LNCAP (cell line): ENCODE measurements at regions not wholly inside any gene's neighbourhood (a gene's known extent, or its start where the extent isn't known, plus 50 kb on each side); places are given as distances from the start of the nearest gene placed in this dataset.

Experiments used
- TF ChIP-seq, protein P1 (sequence below): fragments of 450-650 bp; IDR thresholded peaks from 2 replicates; pipeline ENCODE4 v1.5.1; 2017; ENCODE audit warnings: mild to moderate bottlenecking

DNA sequence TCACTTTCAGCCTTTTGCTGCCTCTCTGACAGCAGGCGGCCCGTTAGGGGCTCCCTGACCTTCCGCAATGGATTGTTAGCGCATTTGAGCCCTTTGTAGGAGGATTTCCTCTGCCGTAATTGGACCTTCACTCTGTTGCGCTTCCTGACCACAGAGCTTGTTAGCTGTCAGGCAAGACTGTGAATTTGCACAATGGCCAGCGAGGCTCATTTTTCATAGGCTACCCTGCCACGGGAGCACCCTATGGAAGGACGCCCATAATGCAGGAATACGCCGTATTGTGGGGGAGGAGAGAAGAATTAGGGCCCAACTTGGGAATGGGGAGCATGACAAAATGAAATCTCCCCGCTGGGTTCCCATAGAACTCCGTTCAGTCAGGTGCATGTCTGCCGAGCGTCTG is 205.2 kb upstream of the NLRP1 start:
- TF ChIP-seq, protein P1, sequence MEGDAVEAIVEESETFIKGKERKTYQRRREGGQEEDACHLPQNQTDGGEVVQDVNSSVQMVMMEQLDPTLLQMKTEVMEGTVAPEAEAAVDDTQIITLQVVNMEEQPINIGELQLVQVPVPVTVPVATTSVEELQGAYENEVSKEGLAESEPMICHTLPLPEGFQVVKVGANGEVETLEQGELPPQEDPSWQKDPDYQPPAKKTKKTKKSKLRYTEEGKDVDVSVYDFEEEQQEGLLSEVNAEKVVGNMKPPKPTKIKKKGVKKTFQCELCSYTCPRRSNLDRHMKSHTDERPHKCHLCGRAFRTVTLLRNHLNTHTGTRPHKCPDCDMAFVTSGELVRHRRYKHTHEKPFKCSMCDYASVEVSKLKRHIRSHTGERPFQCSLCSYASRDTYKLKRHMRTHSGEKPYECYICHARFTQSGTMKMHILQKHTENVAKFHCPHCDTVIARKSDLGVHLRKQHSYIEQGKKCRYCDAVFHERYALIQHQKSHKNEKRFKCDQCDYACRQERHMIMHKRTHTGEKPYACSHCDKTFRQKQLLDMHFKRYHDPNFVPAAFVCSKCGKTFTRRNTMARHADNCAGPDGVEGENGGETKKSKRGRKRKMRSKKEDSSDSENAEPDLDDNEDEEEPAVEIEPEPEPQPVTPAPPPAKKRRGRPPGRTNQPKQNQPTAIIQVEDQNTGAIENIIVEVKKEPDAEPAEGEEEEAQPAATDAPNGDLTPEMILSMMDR = no peak

DNA sequence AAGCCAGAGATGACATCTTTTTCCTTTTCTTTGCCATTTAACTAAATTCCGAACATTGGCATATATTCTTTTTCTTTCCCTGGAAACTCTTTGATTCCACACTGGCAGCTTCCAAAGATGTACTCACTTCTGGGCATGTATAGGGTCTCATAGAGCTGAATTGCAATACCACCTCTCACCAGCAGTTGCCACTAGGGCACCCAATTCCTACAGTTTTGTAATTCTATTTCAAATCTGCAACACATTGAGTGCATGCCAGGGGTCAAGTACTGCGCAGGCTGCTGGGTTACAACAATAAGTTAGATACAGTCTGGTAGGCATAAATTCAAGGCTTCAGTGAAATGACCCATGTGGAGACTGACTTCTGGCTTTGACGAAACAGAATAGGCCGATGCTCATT is 208.8 kb upstream of the NLRP1 start:
- TF ChIP-seq, protein P1 = no peak

DNA sequence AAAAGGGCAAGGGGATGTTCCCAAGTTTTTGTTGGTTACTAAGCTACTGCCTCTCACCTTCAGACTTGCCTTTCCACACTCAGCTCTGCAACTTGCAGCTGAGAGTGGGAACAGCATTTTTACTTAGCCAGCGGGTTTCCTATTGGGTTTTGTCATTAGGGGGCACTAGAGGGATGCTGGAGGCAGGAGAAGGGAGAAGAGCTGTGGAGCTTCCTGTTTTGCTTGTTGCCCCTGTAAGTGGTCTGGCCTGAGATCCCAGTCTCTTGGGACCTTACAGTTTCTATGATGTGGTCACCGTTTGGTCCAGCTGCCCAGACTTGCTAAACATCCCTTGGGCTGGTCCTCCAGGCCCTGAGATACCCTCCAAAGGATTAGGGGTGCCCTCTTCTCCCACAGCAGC is 209.6 kb upstream of the NLRP1 start:
- TF ChIP-seq, protein P1 = no peak

DNA sequence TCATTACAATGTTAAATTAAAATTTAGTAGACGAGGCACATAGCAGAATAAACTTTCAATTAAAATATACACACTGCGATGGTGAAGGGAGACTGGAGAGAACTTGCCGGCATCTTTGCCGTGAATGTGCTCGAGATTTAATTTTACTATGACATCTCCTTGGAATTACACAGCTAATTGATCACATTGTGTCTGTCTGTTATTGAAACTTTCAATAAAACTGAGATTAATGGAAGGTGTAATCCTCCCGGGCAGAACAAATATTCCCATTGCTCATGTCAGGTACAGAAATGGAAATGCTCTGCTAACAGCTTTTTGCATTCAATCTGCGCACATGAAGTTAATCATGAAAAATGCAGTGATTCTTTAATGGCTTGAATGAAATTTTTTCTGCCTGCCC is 210.1 kb upstream of the NLRP1 start:
- TF ChIP-seq, protein P1 = no peak

DNA sequence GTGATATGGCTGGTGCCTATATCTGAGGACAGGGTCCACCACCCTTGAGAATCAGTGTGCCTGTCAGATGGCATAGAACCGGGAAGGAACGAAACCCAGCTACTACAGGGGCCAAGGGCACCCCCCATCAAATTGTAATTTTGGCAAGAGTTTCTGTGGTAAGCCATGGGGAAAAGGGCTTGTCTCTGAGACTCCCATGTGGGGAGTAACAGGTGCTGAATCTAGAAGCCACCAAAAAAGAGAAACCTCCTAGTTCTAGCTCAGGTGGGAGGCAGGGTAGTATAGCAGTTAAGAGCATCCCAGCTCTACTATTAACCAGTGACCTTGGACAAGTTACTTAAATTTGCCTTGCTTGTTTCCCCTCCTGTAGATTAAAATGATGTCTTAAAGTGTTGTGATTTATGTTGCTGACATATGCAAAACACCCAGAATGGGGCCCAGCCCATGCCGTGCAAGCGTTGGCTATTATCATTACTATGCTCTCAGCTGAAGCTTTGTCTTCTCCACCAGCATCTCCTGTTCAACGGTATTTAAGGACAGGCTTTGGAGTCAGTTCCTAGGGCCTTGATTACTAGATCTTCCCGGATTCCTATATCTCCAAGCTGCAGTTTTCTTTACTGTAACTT is 210.7 kb upstream of the NLRP1 start:
- TF ChIP-seq, protein P1 = no peak

DNA sequence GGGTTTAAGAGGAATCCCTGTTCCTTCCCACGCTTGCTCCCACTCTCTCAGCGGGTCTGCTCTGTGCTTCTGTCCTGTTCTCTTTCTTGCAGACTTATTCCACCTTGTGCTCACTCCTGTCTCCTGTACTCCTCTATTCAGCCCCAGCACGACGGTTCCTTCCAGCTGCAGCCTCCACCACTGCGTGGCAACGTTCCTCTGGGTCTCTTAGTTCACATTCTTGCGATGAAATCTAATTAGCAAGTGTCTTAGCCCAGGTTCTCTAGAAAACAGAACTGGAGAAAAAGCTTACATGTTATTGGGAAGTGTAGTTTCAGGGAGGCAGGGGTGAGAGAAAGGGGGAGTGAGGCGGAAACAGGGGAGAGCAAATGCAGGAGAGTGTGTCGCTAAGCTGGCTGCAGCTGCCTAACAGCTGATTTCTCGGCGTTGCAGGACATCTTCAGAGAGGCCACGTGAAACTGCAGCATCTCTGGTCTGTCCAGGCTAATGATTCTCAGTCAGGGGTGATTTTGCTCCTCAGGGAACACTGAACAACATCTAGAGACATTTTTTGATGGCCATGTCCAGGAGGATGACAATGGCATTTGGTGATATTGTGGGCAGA is 213.2 kb upstream of the NLRP1 start:
- TF ChIP-seq, protein P1 = no peak

DNA sequence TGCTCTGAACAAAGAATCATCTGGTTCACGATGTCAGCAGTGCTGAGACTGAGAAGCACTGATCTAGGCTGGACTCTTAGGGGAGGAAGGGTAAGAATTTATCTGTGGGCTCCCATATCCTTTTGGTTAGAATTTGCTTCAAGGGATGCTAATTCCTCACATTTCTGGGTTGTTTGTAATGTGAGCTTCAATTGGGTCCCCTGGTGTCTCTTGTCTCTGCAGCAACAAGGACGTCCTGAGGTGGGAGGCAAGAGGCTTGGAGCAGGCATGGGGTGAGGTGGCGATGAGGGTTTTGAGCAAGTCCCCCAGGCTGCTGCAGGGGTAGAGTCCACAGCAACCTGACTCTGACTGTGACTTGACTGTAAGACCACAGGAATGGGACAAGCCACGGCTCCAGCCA is 213.8 kb upstream of the NLRP1 start:
- TF ChIP-seq, protein P1 = no peak
